Activated effector memory CD4-positive, alpha-beta T cell treated with Interleukin-2 at 50 U/mL for 16 hours (primary cell): ENCODE measurements at regions not wholly inside any gene's neighbourhood (a gene's known extent, or its start where the extent isn't known, plus 50 kb on each side); places are given as distances from the start of the nearest gene placed in this dataset.
"Not testable (repeated sequence)": the region's sequence is repeated elsewhere in the genome, so short reads cannot be mapped to it uniquely, and the experiment has no call there.

Source experiments
- DNase-seq: peaks from one replicate; pipeline ENCODE4 v3.0.0-alpha.2; 2020

DNA sequence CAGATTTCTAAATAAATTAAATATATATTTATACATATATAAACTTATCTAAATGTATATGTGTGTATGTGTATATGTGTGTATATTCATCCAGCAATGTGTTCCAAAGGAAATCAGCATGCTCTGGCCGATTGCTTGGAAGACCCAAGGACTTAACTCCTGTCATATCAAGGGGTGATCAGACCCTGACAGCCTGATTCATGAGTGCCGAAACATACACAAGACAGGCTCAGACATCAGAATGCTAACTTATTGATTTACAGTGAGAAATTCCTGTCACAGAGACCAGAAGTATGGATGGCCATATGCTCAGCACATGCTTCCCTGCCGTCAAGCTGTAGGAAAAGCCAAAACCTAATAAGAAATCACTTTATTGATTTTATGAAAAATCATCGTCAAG, 545.1 kb upstream of the NR5A2 start:
- DNase-seq: no peak

DNA sequence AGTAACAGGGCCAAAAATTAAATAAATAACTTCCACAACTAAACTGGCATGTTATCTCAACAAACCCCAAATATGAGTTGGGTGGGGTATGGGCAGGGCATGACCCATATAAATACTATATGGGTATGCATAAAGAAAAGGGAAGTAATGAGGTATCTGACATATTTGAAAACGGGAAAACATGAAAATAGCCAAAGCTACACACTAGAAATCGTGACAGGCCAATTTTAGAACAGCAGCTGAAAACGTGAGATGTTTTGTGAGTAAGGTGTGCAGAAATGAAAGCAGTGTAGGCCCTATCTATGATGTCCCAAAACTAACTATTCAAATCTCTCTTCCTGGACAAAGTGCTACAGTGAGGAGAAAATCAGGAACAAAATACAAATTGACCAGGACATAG, 537.9 kb upstream of the NR5A2 start:
- no peak for DNase-seq

- DNase-seq: no peak
Measured at GRCh38 chr1:199490769-199491527, 536.6 kb upstream of the NR5A2 start.

- DNase-seq: no peak
Measured at GRCh38 chr1:199495432-199495831, 532.1 kb upstream of the NR5A2 start.

- not testable (repeated sequence) for DNase-seq
Measured at GRCh38 chr1:199498802-199499201, 528.7 kb upstream of the NR5A2 start.

DNA sequence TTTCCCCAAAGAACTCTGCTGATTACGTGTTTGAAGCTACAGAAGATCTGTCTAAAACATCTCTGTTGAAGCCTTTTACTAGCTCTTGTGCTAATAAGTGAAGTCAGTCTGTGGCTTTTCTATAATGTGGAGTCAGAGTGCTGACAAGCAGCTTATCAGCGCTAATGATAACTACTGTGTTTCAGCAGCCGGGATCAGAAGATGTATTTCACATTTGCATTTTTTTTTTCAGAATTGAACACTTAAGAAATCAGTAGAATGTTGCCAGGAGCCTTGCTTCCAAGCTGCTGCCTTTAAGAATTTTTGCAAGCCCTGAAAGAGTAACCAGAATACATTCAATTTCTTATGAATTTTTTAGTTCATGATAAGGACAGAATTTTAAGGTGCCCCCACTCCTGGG, 519.4 kb upstream of the NR5A2 start:
- no peak for DNase-seq

- no peak for DNase-seq
Measured at GRCh38 chr1:199508653-199509052, 518.9 kb upstream of the NR5A2 start.

DNA sequence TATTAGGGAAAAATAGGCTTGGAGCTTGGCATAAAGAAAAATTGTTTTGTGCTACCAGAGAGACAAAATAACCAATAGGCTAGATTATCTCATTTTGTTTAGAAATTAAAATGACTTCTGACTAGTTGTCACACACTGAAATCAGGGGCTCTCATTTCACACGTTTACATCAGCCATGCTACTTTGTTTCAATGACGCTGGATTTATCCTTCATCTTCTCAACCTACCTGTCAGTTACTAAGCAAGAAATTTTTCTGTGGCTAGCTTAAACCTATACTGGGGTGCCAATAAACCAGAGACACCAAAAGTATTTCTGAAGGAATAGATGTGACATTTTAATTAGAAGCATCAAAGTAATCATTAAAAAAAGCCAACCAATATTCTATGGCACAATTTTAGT, 518.1 kb upstream of the NR5A2 start:
- DNase-seq: no peak

DNA sequence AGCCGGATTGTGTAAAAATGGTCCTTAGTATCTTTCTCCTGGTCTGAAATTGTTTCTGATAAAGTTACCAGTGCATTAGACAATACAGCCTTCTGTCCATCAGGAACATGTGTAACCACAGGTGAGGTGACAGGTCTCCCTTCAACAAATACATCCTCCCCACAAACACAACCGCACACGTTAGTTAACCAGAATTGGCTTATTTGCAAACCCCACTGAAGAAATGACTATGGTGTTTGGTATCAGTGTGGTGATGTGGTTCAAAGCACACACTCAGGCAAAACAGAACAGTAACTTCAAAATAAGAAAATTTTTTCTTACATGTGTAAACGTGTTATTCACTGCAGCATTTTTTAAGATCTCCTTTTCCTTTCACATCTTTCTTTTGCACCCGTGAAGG, 517.2 kb upstream of the NR5A2 start:
- DNase-seq: no peak

GRCh38 chr1:199512037-199512710, 515.3 kb upstream of the NR5A2 start:
- DNase-seq: no peak

- no peak for DNase-seq
Measured at GRCh38 chr1:199515261-199515660, 512.2 kb upstream of the NR5A2 start.

GRCh38 chr1:199522338-199522737, 505.2 kb upstream of the NR5A2 start:
- no peak for DNase-seq

DNA sequence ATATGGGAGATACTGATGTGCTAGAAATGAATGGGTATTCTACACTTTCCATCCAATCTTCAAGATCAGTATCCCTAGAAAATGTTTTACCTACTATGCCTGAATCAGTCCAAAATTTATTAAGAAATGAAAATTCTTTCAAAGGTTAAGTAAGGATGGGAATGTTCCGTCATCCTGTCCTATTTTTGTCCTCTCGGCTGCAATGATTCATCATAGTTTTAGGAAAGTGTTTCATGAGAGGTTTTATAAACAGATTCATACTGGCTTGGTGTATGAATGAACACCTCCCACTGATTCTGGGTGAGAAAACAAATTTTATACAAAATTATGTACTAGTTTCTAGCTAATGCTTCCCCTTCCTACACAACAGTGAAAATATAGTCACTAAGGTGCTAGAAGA, 504.6 kb upstream of the NR5A2 start:
- DNase-seq: no peak

DNA sequence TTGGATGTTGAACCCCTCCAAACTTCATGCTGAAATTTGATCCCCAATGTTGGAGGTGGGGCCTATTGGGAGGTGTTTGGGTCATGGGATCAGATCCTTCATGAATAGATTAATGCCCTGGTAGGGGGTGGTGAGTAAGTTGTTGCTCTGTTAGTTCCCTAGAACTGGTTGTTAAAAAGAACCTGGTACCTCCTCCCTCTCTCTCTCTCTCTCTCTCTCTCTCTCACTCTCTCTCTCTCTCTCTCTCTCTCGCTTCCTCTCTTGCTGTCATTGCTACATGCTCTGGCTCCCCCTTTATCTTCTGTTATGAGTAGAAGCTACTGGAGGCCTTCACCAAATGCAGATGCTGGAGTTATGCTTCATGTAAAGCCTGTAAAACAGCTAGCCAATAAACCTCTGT, 498.2 kb upstream of the NR5A2 start:
- no peak for DNase-seq

- DNase-seq: not testable (repeated sequence)
Measured at GRCh38 chr1:199533361-199533760, 494.1 kb upstream of the NR5A2 start.

DNA sequence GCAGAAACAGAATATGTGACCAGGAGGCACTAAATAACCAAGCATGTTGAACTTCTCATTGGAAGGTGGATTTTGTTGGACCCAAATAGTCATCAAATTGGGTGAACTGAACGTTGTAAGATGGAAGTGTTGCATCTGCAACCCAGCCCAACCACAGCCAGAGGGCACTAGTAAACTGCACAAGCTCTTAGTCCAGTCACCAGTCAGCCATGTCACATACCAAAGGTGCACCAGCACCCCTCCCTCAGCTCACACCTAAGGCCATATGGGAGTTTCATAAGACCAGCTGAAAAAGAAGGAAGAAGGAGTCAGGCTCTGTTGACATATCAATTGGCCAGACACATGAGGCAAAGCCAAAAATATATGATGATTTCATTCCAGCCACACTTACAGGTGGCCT, 481.7 kb upstream of the NR5A2 start:
- DNase-seq: no peak

DNA sequence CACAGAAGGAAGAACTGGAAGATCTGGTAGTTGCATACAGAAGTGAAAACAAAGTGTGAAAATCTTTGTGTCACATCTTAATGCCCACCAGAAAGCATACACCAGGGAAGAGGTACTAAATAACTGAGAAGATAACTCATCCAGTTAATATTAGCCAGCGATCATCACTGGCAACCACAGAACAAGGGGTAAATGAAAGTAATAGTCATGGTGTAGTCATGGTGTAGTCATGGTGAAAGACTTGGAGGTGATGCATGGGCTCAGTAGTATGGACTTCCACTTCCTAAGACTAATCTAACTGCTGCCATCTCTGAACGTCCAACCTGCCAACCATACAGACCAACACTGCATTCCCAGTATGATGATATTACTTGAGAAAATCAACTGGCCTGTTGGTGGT, 481.2 kb upstream of the NR5A2 start:
- no peak for DNase-seq

GRCh38 chr1:199549421-199549820, 478.1 kb upstream of the NR5A2 start:
- DNase-seq: no peak

- DNase-seq: no peak
Measured at GRCh38 chr1:199550199-199551065, 477.1 kb upstream of the NR5A2 start.

- DNase-seq: no peak
Measured at GRCh38 chr1:199551967-199552565, 475.4 kb upstream of the NR5A2 start.

DNA sequence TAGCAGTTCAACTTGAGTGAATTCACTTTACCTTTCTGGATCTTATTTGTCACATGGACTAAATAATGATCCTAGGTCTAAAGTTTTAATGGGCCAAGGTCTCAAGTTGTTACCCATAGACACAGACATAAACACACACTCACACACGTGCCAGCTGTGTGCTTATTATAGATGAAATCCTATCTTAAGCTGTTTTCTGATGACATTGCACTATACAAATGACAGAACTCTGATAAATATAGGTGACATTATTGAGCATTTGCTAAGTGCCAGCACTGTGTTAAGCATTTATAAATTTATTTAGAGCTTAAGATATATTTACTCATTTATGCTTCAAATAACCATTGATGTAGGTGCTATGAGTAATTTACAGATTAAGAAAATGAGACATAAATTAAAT, 474.4 kb upstream of the NR5A2 start:
- DNase-seq: no peak

DNA sequence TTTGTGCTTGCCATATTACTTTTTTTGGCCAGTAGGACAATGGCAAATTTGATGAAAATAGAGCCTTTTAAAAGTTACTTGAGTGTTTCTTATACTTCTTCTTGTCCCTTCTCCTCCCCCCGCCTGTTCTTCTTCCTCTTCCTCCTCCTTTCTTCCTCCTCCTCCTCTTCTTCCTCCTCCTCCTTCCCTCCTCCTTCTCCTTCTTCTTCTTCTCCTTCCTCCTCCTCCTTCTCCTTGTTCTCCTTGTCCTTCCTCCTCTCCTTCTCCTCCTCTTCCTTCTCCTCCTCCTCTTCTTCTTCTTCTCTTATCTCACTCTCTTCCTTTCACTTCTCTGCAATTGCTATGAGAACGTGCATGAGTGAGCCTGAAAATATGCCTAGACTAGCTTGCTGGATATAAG, 466.2 kb upstream of the NR5A2 start:
- DNase-seq: no peak

GRCh38 chr1:199573047-199573446, 454.5 kb upstream of the NR5A2 start:
- no peak for DNase-seq
